Urinary bladder (tissue), 3 donors: ENCODE measurements at regions not wholly inside any gene's neighbourhood (a gene's known extent, or its start where the extent isn't known, plus 50 kb on each side); places are given as distances from the start of the nearest gene placed in this dataset.
"Not testable (repeated sequence)": the region's sequence is repeated elsewhere in the genome, so short reads cannot be mapped to it uniquely, and the experiment has no call there.

ENCODE experiments used
- DNase-seq: peaks from one replicate; pipeline ENCODE4 v3.0.0-alpha.2; 2015; ENCODE audit errors: extremely low spot score
- H3K27ac ChIP-seq: one replicate; pipeline ENCODE4 v1.5.1; 2013; ENCODE audit warnings: low read depth, mild to moderate bottlenecking, moderate library complexity
- H3K36me3 ChIP-seq: one replicate; pipeline ENCODE4 v1.6.1; 2013; ENCODE audit warnings: mild to moderate bottlenecking, moderate library complexity; ENCODE audit not compliant: insufficient read depth
- H3K4me1 ChIP-seq: one replicate; pipeline ENCODE4 v1.6.1; 2013; ENCODE audit warnings: mild to moderate bottlenecking, moderate library complexity; ENCODE audit not compliant: insufficient read depth
- H3K4me3 ChIP-seq: one replicate; pipeline ENCODE4 v1.5.1; 2013; ENCODE audit warnings: low read depth, low read length
- WGBS: extraction: QIAGEN DNeasy Blood & Tissue Kit; methylation state at CpG from one replicate; pipeline ENCODE4 v1.1.7; 2013; 5-methylcytosine and 5-hydroxymethylcytosine counted together
- donor health status: healthy with polysubstance abuse.
- donor health status: healthy.

GRCh38 chr2:125185691-125186270, 1160.7 kb downstream of the CNTNAP5 start:
- no peak for DNase-seq
- Histone ChIP-seq H3K27ac (no peak overlapping the region), H3K36me3 (no peaks in the 10 kb centered on the region), H3K4me3 (no peak overlapping the region), H3K4me1 (no peaks in the 10 kb centered on the region)
- WGBS = 70% methylated on average over 5 of the region's 5 CpGs

GRCh38 chr2:125207431-125207830, 1182.3 kb downstream of the CNTNAP5 start:
- WGBS = 91% methylated on average over 3 of the region's 3 CpGs
- no peak for DNase-seq
- no peaks in the 10 kb centered on the region for H3K36me3 ChIP-seq
- H3K27ac ChIP-seq = no peak overlapping the region
- H3K4me1 ChIP-seq = no peaks in the 10 kb centered on the region
- H3K4me3 ChIP-seq = no peak overlapping the region

DNA sequence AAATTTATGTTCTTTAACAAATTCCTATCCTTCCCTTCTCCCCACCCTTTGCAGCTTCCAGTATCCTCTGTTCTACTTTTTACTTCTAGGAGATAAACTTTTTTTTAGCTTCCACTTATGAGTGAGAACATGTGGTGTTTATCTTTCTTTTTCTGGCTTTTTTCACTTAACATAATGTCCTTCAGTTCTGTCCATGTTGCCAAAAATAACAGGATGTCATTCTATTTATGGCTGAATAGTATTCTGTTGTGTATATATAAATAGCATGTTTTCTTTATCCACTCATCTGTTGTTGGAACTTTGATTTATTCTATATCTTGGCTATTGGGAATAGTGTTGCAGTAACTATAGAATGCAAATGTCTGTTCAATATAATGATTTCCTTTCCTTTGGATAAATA, 1191.2 kb downstream of the CNTNAP5 start:
- Histone ChIP-seq H3K36me3 (no peaks in the 10 kb centered on the region), H3K4me3 (no peak overlapping the region), H3K27ac (no peak overlapping the region), H3K4me1 (no peaks in the 10 kb centered on the region)
- DNase-seq = no peak

DNA sequence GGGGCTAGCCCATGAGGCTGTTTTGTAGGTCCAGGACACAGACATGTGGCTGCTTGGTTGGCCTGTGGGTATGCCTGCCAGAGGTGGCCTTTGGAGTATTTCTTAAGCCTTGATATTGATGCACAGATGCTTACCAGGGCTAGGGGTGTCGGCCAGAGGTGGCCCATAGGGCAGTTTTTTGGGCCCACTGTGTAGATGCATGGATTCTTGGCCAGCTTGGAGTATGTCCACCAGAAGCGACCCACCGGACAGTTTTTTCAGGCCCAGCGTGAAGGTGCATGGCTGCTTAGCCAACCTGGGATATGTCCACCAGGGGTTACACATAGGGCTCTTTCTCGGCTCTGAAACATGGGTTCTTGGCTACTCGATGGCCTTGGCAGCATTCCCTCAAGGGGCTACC, 1199.1 kb downstream of the CNTNAP5 start:
- Histone ChIP-seq H3K36me3 (no peaks in the 10 kb centered on the region), H3K4me3 (no peak overlapping the region), H3K4me1 (no peaks in the 10 kb centered on the region), H3K27ac (no peak overlapping the region)
- 89% methylated on average over 6 of the region's 6 CpGs for WGBS
- no peak for DNase-seq

DNA sequence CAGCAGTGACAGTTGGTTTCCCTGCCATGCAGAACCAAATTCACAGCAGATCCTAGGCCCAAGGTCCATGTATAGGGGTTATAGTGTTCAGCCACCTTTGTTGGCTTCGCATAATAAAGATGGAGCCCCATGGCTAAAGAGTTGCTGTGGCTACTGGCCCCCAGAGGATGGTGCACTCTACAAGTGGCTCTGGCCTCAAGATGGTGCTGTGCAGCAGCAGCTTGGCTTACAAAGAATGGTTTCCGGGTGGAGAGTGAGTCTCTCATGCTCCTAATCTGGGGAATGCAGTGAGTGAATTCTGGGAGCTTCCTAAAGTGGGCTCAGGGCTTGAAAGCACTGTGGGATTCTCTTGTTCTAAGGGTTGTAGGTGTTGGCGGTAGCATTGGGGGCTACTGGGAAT, 1199.7 kb downstream of the CNTNAP5 start:
- no peak overlapping the region for H3K4me3 ChIP-seq
- H3K4me1 ChIP-seq = no peaks in the 10 kb centered on the region
- no peak for DNase-seq
- no peak overlapping the region for H3K27ac ChIP-seq
- no peaks in the 10 kb centered on the region for H3K36me3 ChIP-seq
- WGBS = 85% methylated on average over 3 of the region's 3 CpGs

GRCh38 chr2:125227843-125228392, 1202.8 kb downstream of the CNTNAP5 start:
- DNase-seq = no peak
- Histone ChIP-seq H3K4me1 (no peaks in the 10 kb centered on the region), H3K36me3 (no peaks in the 10 kb centered on the region), H3K27ac (no peak overlapping the region), H3K4me3 (no peak overlapping the region)
- WGBS = 85% methylated on average over 2 of the region's 2 CpGs

- Histone ChIP-seq H3K27ac (no peak overlapping the region), H3K4me1 (no peaks in the 10 kb centered on the region), H3K4me3 (no peak overlapping the region), H3K36me3 (no peaks in the 10 kb centered on the region)
- no peak for DNase-seq
- 94% methylated on average over 6 of the region's 6 CpGs for WGBS
Observed at GRCh38 chr2:125240870-125241269, 1215.8 kb downstream of the CNTNAP5 start.

- Histone ChIP-seq H3K36me3 (no peaks in the 10 kb centered on the region), H3K4me1 (no peaks in the 10 kb centered on the region), H3K4me3 (no peak overlapping the region), H3K27ac (no peak overlapping the region)
- no peak for DNase-seq
- WGBS = 85% methylated on average over 1 of the region's 1 CpG
Observed at GRCh38 chr2:125243074-125243473, 1218.0 kb downstream of the CNTNAP5 start.

DNA sequence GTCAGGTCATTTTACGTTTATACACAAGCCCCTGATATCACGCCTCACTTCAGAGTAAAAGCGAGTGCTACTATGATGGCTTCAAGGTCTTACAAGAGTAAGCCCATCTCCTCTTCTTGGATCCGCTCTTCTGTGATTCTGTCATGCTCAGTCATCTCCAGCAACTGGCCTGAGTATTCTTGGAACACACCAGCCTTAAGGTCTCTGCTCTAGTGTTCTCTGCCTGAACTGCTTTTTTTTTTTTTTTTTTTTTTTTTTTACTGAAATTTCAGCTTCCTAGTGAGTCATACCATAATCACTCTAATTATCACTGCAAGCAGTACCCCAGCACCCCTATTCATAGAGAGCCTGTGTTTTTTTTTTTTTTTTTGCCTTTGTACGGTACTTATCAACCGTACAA, 1228.9 kb downstream of the CNTNAP5 start:
- DNase-seq = no peak
- no peak overlapping the region for H3K27ac ChIP-seq
- WGBS = 76% methylated on average over 6 of the region's 6 CpGs
- no peaks in the 10 kb centered on the region for H3K36me3 ChIP-seq
- H3K4me3 ChIP-seq = no peak overlapping the region
- no peaks in the 10 kb centered on the region for H3K4me1 ChIP-seq

GRCh38 chr2:125259451-125259850, 1234.4 kb downstream of the CNTNAP5 start:
- no peak overlapping the region for H3K27ac ChIP-seq
- no peaks in the 10 kb centered on the region for H3K36me3 ChIP-seq
- DNase-seq = no peak
- no peaks in the 10 kb centered on the region for H3K4me1 ChIP-seq
- 47% methylated on average over 6 of the region's 6 CpGs for WGBS
- H3K4me3 ChIP-seq = no peak overlapping the region

DNA sequence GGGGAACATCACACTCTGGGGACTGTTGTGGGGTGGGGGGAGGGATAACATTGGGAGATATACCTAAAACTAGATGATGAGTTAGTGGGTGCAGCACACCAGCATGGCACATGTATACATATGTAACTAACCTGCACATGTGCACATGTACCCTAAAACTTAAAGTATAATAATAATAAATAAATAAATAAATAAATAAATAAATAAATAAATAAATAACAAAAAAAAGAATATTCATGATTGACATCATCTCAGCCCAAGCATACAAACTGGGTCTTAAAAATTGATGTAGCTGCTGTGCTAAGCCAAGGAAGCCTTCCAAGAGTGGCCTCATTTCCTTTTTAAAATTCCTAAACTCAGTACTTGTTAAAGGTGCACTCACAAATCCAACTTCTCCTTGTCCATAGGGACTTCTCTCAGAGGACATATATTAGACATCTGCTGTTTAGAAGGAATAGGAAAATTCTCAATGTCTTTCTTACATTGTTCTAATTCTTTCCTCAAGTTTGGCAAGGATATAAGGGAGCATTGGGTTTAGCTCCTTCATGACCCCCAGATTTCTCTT, 1235.4 kb downstream of the CNTNAP5 start:
- H3K27ac ChIP-seq, DNase-seq, H3K36me3 ChIP-seq, H3K4me1 ChIP-seq, H3K4me3 ChIP-seq: not testable (repeated sequence)

GRCh38 chr2:125264453-125264852, 1239.4 kb downstream of the CNTNAP5 start:
- Histone ChIP-seq H3K4me3 (no peak overlapping the region), H3K36me3 (no peaks in the 10 kb centered on the region), H3K4me1 (no peaks in the 10 kb centered on the region), H3K27ac (no peak overlapping the region)
- 92% methylated on average over 1 of the region's 1 CpG for WGBS
- no peak for DNase-seq

DNA sequence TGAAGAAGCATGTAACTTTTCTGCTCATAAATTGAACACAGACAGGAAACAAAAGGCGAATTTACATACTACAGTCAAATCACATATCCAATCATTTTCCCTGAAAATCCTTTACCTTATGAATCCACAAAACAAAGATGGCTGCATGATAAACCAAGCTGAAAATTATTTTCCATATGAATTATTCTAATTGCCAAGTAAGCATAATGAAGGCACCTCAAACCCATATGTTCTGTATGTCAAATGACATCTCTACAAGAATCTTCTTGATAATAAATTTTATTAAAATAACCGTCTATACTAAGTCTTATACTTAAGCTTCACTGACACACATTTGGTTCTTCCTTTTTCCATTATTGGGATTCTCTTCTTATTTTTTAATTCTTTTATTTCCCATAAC, 1242.6 kb downstream of the CNTNAP5 start:
- Histone ChIP-seq H3K27ac (no peak overlapping the region), H3K4me3 (no peak overlapping the region), H3K36me3 (no peaks in the 10 kb centered on the region), H3K4me1 (no peaks in the 10 kb centered on the region)
- no peak for DNase-seq
- 70% methylated on average over 2 of the region's 2 CpGs for WGBS

- WGBS = 24% methylated on average over 1 of the region's 1 CpG
- Histone ChIP-seq H3K27ac (no peak overlapping the region), H3K36me3 (no peaks in the 10 kb centered on the region), H3K4me1 (no peaks in the 10 kb centered on the region), H3K4me3 (no peak overlapping the region)
- no peak for DNase-seq
Observed at GRCh38 chr2:125272651-125273050, 1247.6 kb downstream of the CNTNAP5 start.

DNA sequence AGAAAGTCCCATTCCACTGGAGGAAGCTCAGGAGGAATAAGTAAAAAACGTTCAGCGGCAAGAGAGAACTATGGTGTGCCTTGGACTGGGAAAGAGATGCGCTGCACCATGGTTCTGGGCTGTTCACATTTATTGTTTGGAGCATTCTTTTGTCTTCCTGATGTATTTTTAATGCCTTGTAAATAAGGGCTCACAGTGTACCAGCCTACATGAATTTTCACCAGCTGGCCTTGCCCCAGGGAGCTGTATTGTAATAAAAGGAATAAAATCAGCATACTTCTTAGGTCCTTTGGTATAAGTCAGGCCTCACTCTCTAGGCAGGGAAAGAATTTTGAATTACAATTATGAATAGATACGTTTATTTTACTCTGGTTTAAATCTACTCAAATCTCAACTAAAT, 1249.6 kb downstream of the CNTNAP5 start:
- H3K36me3 ChIP-seq = no peaks in the 10 kb centered on the region
- no peak overlapping the region for H3K4me3 ChIP-seq
- WGBS = 88% methylated on average over 4 of the region's 4 CpGs
- no peaks in the 10 kb centered on the region for H3K4me1 ChIP-seq
- no peak overlapping the region for H3K27ac ChIP-seq
- no peak for DNase-seq
